GM21367 (cell line): ENCODE measurements at regions not wholly inside any gene's neighbourhood (a gene's known extent, or its start where the extent isn't known, plus 50 kb on each side); places are given as distances from the start of the nearest gene placed in this dataset.

Source experiments
- ATAC-seq: cut with Tn5 transposase; IDR thresholded peaks from one replicate; pipeline ENCODE4 v1.9.1; 2021; ENCODE audit not compliant: unreplicated experiment

- no peak for ATAC-seq
Observed at GRCh38 chrX:4320436-4320947, 607.0 kb upstream of the PRKX start.

DNA sequence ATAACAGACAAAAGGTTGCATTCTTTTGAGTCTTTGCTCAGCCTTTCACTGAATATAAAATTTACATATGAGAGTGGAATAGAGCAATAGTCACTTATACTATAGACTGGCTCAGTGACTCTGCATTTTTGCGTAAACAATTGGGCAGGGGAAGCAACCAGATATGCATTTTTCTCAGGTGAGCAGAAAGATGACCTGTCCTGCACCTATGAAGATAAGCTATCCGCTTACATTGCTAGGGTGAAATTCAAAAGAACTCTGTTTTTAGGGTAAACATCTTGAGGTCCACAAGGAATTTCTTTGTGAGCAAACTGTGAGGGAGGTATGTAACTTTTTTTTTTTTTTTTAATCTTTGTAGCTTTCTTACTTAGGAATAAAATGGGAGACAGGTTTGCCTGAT lies 602.4 kb upstream of the PRKX start:
- ATAC-seq, result no peak

DNA sequence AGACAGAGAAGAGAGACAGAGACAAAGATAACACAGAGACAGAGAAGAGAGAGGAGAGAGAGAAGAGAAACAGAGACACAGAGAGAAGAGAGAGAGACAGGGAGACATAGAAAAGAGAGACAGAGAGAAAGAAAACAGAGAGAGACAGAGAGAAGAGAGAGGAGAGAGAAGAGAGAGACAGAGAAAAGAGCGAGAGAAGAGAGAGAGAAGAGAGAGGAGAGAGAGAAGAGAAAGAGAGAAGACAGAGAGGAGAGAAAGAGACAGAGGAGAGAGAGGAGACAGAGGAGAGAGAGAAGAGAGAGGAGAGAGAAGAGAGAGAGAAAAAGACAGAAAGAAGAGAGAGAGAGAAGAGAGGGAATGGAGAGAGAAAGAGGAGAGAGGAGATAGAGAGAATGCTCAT lies 601.1 kb upstream of the PRKX start:
- ATAC-seq, result no peak

DNA sequence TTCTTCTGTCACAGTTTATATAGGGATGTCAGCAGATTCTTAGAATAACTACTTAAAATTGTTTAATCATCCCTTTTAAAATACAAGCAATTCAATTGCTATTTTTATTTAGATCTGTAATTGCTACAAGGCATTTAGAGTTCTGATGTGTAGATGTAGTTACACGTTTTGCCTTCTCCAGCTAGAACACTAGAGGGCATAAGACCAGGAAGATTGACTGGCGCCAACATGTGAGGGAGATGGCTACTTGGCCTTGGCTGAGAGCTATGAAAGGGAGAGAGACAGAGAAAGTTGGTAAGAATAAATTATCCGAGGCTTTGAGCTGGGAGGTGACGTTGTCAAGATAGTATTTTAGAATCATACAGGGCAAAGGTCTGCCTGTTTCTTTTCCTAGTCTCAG lies 563.7 kb upstream of the PRKX start:
- no peak for ATAC-seq

DNA sequence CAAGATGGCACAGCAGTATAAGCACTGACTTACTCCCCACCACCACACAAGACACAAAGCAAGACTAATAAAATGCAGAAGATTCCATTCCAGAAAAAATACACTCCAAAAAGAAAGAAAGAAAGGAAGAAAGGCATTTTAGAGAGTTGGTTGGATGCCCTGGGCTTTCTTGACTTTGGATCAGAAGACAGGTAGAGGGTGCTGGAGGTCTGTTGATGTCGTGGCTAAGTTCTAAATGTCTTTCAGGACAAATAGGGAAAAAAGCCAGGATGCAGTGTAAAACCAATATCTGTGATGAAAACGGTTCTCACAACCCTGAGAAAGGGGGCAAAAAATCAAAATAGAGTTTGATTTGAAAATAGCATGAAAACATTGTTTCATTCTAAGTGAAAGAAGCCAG lies 555.2 kb upstream of the PRKX start:
- ATAC-seq, result no peak

DNA sequence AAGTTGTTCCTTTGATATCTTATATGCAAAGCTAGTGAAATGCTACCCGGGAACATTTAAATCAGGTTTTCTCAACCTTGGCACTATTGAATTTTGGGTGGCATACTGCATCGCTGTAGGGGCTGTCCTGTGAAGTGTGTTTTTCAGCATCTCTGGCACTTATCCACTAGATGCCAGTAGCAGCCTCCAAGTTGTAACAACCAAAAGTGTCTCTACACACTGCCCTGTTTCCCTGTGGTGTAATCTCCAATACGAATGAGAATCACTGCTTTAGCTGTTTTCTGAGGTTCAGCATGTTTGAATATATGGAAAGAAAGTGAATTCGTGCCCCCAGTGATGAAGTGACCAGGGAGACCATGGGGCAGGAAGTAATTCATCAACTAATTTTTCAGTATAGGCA lies 551.6 kb upstream of the PRKX start:
- ATAC-seq, result no peak

DNA sequence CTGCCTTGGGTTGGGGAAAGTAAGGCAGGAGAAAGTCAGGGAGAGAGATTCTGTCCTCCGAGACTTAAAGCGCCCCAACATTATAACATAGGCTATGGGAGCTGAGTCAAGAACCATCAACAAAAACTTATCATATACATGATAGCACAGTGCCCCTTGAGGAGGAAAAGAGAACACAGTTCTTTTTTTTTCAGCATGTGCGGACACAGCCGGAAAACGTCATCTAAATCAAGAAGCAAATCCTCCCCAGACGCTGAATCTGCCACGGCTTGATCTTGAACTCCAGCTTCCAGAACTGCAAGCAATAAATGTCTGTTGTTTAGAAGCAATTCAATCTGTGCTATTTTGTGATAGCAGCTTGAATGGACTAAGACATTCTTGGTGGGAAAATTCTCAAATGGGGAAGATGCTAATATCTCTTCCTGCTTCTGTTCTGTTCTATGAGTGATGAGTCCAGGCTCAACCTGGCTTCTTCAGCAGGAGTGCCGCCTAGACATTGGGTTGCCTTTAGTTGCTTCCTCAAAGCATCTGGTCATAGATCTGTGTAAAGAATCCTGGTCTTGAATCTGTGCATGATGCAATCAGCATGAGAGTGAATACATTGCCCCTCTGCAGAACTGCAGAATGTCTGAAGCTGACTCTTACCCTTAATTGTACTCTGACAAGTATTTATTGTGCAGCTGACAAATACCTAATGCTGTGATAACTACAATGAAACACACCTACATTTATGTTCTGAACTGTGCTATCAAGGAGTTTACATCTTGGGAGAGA lies 549.8 kb upstream of the PRKX start:
- ATAC-seq, result no peak

DNA sequence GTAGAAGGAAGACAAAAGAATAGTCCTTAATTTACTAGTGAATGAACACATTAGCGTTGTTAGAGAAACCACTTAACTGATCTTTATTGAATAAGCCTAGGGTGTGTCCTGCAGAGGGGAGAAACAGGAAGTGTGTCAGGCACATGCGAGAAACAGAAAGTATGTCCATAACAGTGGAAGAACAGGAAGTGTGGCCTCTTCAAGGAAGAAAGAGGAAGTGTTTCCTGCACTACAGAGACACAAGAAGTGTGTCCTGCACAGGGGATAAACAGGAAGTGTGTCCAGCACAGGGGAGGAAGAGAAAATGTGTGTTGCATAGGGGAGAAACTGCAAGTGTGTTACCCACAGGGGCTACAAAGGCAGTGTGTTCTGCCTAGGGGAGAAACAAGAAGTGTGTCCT lies 539.6 kb upstream of the PRKX start:
- no peak for ATAC-seq

- no peak for ATAC-seq
Observed at GRCh38 chrX:4249401-4249800, 536.0 kb upstream of the PRKX start.

- no peak for ATAC-seq
Observed at GRCh38 chrX:4243759-4244158, 530.3 kb upstream of the PRKX start.

- no peak for ATAC-seq
Observed at GRCh38 chrX:4240541-4241194, 527.2 kb upstream of the PRKX start.

DNA sequence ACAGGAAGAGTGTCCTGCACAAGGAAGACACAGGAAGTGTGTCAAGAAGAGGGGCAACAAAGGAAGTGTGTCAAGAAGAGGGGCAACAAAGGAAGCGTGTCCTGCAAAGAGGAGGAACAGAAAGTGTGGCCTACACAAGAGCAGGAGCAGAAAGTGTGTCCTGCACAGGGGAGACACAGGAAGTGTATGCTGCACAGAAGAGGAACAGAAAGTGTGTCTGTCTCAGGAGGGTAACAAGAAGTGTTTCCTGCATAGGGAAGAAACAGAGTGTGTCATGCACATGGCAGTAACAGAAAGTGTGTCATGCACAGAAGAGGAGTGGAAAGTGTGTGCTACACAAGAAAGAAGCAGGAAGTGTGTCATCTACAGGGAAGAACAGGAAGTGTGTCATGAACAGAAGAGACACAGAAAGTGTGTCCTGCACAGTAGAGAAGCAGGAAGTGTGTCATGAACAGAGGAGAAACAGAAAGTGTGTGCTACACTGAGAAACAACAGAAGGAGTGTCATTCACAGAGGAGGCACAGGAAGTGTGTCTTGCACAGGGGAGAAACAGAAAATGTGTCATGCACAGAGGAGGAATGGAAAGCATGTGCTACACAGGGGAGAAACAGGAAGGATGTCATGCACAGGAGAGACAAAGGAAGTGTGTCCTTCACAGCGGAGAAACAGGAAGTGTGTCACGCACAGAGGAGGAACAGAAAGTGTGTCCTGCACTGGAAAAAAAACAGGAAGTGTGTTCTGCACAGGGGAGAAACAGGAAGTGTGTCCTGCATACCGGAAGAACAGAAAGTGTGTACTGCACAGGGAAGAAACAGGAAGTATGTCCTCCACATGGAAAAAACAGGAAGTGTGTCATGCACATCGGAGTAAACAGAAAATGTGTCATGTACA lies 526.4 kb upstream of the PRKX start:
- ATAC-seq, result no peak

- ATAC-seq, result no peak
Observed at GRCh38 chrX:4238916-4239315, 525.5 kb upstream of the PRKX start.

GRCh38 chrX:4225086-4225485 lies 511.6 kb upstream of the PRKX start:
- no peak for ATAC-seq

DNA sequence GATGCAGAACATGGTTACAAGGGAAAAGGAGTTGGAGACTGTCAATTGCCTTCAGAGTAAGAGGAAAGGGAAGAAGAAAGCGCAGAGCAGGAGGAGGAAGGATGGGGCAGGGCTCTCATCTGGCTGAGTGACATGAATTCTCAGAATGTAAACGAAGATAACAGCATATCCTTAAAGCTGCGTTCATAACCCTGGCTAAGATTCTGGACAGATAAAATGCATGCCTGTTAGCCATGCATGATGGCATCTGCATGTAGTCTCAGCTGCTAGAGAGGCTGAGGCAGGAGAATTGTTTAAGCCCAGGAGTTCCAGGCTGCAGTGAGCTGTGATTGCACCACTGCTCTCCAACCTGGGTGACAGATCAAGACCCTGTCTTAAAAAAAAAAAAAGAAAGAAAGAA lies 493.5 kb upstream of the PRKX start:
- ATAC-seq, result no peak

GRCh38 chrX:4197971-4198370 lies 484.5 kb upstream of the PRKX start:
- ATAC-seq, result no peak

GRCh38 chrX:4193500-4194155 lies 480.2 kb upstream of the PRKX start:
- ATAC-seq, result no peak

- no peak for ATAC-seq
Observed at GRCh38 chrX:4186331-4186730, 472.9 kb upstream of the PRKX start.

DNA sequence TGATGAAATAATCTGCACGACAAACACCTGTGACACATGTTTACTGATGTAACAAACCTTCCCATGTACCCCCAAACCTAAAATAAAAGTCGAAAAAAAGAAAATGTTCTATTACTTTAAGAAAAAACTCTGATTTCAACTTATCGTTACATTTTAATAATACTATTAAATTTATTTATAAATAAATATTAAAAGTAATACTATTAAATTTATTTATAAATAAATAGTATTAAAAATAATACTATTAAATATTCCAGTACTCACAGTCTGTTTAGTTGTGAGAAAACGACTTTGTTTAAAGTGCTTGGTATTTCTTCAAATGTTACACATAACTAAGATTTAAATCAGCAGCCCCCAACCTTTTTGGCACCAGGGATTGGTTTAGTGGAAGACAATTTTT lies 471.6 kb upstream of the PRKX start:
- no peak for ATAC-seq

DNA sequence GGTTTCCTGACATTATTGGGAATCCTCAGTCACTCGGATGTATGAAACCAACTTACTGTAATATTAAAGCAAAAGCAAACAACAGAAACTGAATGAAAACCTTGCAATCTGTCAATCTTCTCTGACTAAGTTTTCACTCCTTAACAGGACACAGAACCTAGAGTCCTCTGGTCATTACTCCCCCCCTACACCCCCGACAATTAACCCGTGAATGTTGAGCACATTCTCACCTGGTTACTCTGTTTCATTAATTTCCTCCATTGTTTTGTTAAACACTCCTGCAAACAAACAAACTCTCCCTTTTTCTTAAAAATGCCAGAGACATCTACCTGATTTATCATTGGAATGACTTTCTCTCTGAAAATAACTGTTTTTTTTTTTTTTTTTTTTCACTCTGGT lies 469.0 kb upstream of the PRKX start:
- ATAC-seq, result no peak

- ATAC-seq, result no peak
Observed at GRCh38 chrX:4181782-4182407, 468.4 kb upstream of the PRKX start.
